HCEC 1CT (cell line): ENCODE measurements at regions not wholly inside any gene's neighbourhood (a gene's known extent, or its start where the extent isn't known, plus 50 kb on each side); places are given as distances from the start of the nearest gene placed in this dataset.
"Not testable (repeated sequence)": the region's sequence is repeated elsewhere in the genome, so short reads cannot be mapped to it uniquely, and the experiment has no call there.

Experiments
- DNase-seq: peaks from one replicate; pipeline ENCODE4 v3.0.0-alpha.2; 2017

- DNase-seq = no peak
Observed at GRCh38 chr5:36392186-36392585, 90.5 kb upstream of the RANBP3L start.

GRCh38 chr5:36392818-36393217 is 91.1 kb upstream of the RANBP3L start:
- DNase-seq = peak; percentile 65

- DNase-seq = no peak
Observed at GRCh38 chr5:36393656-36394428, 92.1 kb upstream of the RANBP3L start.

- DNase-seq = no peak
Observed at GRCh38 chr5:36395260-36395659, 93.6 kb upstream of the RANBP3L start.

GRCh38 chr5:36395947-36396346 is 94.2 kb upstream of the RANBP3L start:
- DNase-seq = not testable (repeated sequence)

GRCh38 chr5:36396640-36397039 is 94.9 kb upstream of the RANBP3L start:
- DNase-seq = peak; percentile 46

- peak; percentile 74 for DNase-seq
Observed at GRCh38 chr5:36397901-36398536, 96.3 kb upstream of the RANBP3L start.

- no peak for DNase-seq
Observed at GRCh38 chr5:36402512-36402906, 100.8 kb upstream of the RANBP3L start.

GRCh38 chr5:36403632-36404311 is 102.1 kb upstream of the RANBP3L start:
- peak; percentile 88 for DNase-seq

- no peak for DNase-seq
Observed at GRCh38 chr5:36406023-36406422, 104.3 kb upstream of the RANBP3L start.

- DNase-seq = peak; percentile 52
Observed at GRCh38 chr5:36407396-36407795, 105.7 kb upstream of the RANBP3L start.

- not testable (repeated sequence) for DNase-seq
Observed at GRCh38 chr5:36409711-36410110, 108.0 kb upstream of the RANBP3L start.

- not testable (repeated sequence) for DNase-seq
Observed at GRCh38 chr5:36410672-36411071, 109.0 kb upstream of the RANBP3L start.

GRCh38 chr5:36414869-36415282 is 113.2 kb upstream of the RANBP3L start:
- DNase-seq = peak; percentile 55

- DNase-seq = no peak
Observed at GRCh38 chr5:36416605-36417004, 114.9 kb upstream of the RANBP3L start.

- peak; percentile 31 for DNase-seq
Observed at GRCh38 chr5:36417221-36417620, 115.5 kb upstream of the RANBP3L start.

GRCh38 chr5:36417668-36418067 is 116.0 kb upstream of the RANBP3L start:
- no peak for DNase-seq

- peak; percentile 27 for DNase-seq
Observed at GRCh38 chr5:36418152-36418979, 116.7 kb upstream of the RANBP3L start.

GRCh38 chr5:36421256-36421655 is 119.6 kb upstream of the RANBP3L start:
- DNase-seq = no peak

- peak; percentile 75 for DNase-seq
Observed at GRCh38 chr5:36422952-36423351, 121.2 kb upstream of the RANBP3L start.

GRCh38 chr5:36423578-36424307 is 122.0 kb upstream of the RANBP3L start:
- no peak for DNase-seq

- DNase-seq = not testable (repeated sequence)
Observed at GRCh38 chr5:36426070-36426469, 124.4 kb upstream of the RANBP3L start.
